ENCODE measurements at regions not wholly inside any gene's neighbourhood (a gene's known extent, or its start where the extent isn't known, plus 50 kb on each side); places are given as distances from the start of the nearest gene placed in this dataset.

- TF ChIP-seq CTCF (IDR thresholded peaks at IDR 0.05; ENCODE audit: insufficient read depth, low read length, poor library complexity, severe bottlenecking) (no peak), EZH2phosphoT487 (conservative IDR thresholded peaks at IDR 0.05; ENCODE audit: low read length) (no peak)
Measured at GRCh38 chrX:138006180-138006579, 440.3 kb downstream of the ZIC3 start.
